ENCODE measurements at regions not wholly inside any gene's neighbourhood (a gene's known extent, or its start where the extent isn't known, plus 50 kb on each side); places are given as distances from the start of the nearest gene placed in this dataset.

GRCh38 chr1:232512712-232513111 is 117.2 kb downstream of the SIPA1L2 start:
- no peak overlapping the region for H3K4me3 Mint-ChIP-seq
- H3K4me1 Mint-ChIP-seq: no peaks in the 10 kb centered on the region
- H3K27ac Mint-ChIP-seq: no peak overlapping the region

GRCh38 chr1:232511172-232511571 is 118.8 kb downstream of the SIPA1L2 start:
- Mint-ChIP-seq H3K4me3 (no peak overlapping the region), H3K9me3 (peaks cover 3% of the 10 kb centered on the region), H3K27me3 (no peaks in the 10 kb centered on the region), H3K36me3 (no peaks in the 10 kb centered on the region), H3K4me1 (no peaks in the 10 kb centered on the region), H3K27ac (no peak overlapping the region)
- ATAC-seq: no peak

More at GRCh38 chr1:232512712-232513111, 117.2 kb downstream of the SIPA1L2 start:
- Mint-ChIP-seq H3K36me3 (no peaks in the 10 kb centered on the region), H3K9me3 (peaks cover 3% of the 10 kb centered on the region), H3K27me3 (no peaks in the 10 kb centered on the region)
- no peak for ATAC-seq

- Mint-ChIP-seq H3K9me3 (peaks cover under 1% of the 10 kb centered on the region), H3K27ac (no peak overlapping the region), H3K4me3 (no peak overlapping the region), H3K4me1 (no peaks in the 10 kb centered on the region), H3K27me3 (no peaks in the 10 kb centered on the region), H3K36me3 (no peaks in the 10 kb centered on the region)
- no peak for ATAC-seq
Measured at GRCh38 chr1:232510367-232511110, 119.4 kb downstream of the SIPA1L2 start.

- H3K9me3 Mint-ChIP-seq: no peaks in the 10 kb centered on the region
- no peak overlapping the region for H3K4me3 Mint-ChIP-seq
- H3K4me1 Mint-ChIP-seq: no peaks in the 10 kb centered on the region
- no peak overlapping the region for H3K27ac Mint-ChIP-seq
- H3K27me3 Mint-ChIP-seq: no peaks in the 10 kb centered on the region
- no peak for ATAC-seq
- no peaks in the 10 kb centered on the region for H3K36me3 Mint-ChIP-seq
Measured at GRCh38 chr1:232509570-232509969, 120.4 kb downstream of the SIPA1L2 start.

- Mint-ChIP-seq H3K36me3 (no peaks in the 10 kb centered on the region), H3K27ac (no peak overlapping the region), H3K27me3 (no peaks in the 10 kb centered on the region), H3K4me3 (no peak overlapping the region), H3K4me1 (no peaks in the 10 kb centered on the region), H3K9me3 (no peaks in the 10 kb centered on the region)
- ATAC-seq: no peak
Measured at GRCh38 chr1:232508130-232508701, 121.7 kb downstream of the SIPA1L2 start.

- ATAC-seq: no peak
- Mint-ChIP-seq H3K36me3 (no peaks in the 10 kb centered on the region), H3K4me1 (no peaks in the 10 kb centered on the region), H3K27me3 (no peaks in the 10 kb centered on the region), H3K9me3 (no peaks in the 10 kb centered on the region), H3K27ac (no peak overlapping the region), H3K4me3 (no peak overlapping the region)
Measured at GRCh38 chr1:232507571-232507970, 122.4 kb downstream of the SIPA1L2 start.

GRCh38 chr1:232505884-232506283 is 124.0 kb downstream of the SIPA1L2 start:
- no peak overlapping the region for H3K4me3 Mint-ChIP-seq
- no peak overlapping the region for H3K27ac Mint-ChIP-seq
- ATAC-seq: no peak
- H3K36me3 Mint-ChIP-seq: no peaks in the 10 kb centered on the region
- no peaks in the 10 kb centered on the region for H3K9me3 Mint-ChIP-seq
- H3K27me3 Mint-ChIP-seq: no peaks in the 10 kb centered on the region
- H3K4me1 Mint-ChIP-seq: no peaks in the 10 kb centered on the region

GRCh38 chr1:232504651-232505050 is 125.3 kb downstream of the SIPA1L2 start:
- Mint-ChIP-seq H3K36me3 (no peaks in the 10 kb centered on the region), H3K27ac (no peak overlapping the region), H3K4me1 (no peaks in the 10 kb centered on the region), H3K9me3 (no peaks in the 10 kb centered on the region), H3K27me3 (no peaks in the 10 kb centered on the region), H3K4me3 (no peak overlapping the region)
- ATAC-seq: no peak

GRCh38 chr1:232503497-232503896 is 126.4 kb downstream of the SIPA1L2 start:
- Mint-ChIP-seq H3K27me3 (no peaks in the 10 kb centered on the region), H3K4me1 (no peaks in the 10 kb centered on the region), H3K27ac (no peak overlapping the region), H3K4me3 (no peak overlapping the region), H3K36me3 (no peaks in the 10 kb centered on the region), H3K9me3 (no peaks in the 10 kb centered on the region)
- ATAC-seq: no peak

GRCh38 chr1:232501854-232502253 is 128.1 kb downstream of the SIPA1L2 start:
- Mint-ChIP-seq H3K27me3 (no peaks in the 10 kb centered on the region), H3K36me3 (no peaks in the 10 kb centered on the region), H3K9me3 (no peaks in the 10 kb centered on the region), H3K27ac (no peak overlapping the region), H3K4me3 (no peak overlapping the region), H3K4me1 (no peaks in the 10 kb centered on the region)
- ATAC-seq: no peak

- H3K4me1 Mint-ChIP-seq: no peaks in the 10 kb centered on the region
- no peaks in the 10 kb centered on the region for H3K27me3 Mint-ChIP-seq
- no peak for ATAC-seq
- H3K4me3 Mint-ChIP-seq: no peak overlapping the region
- H3K9me3 Mint-ChIP-seq: no peaks in the 10 kb centered on the region
- H3K36me3 Mint-ChIP-seq: no peaks in the 10 kb centered on the region
- no peak overlapping the region for H3K27ac Mint-ChIP-seq
Measured at GRCh38 chr1:232499188-232499587, 130.7 kb downstream of the SIPA1L2 start.

GRCh38 chr1:232493869-232494268 is 136.1 kb downstream of the SIPA1L2 start:
- Mint-ChIP-seq H3K27me3 (no peaks in the 10 kb centered on the region), H3K27ac (no peak overlapping the region), H3K9me3 (no peaks in the 10 kb centered on the region), H3K36me3 (no peaks in the 10 kb centered on the region), H3K4me3 (no peak overlapping the region), H3K4me1 (no peaks in the 10 kb centered on the region)
- ATAC-seq: no peak

- Mint-ChIP-seq H3K4me1 (no peaks in the 10 kb centered on the region), H3K27ac (no peak overlapping the region), H3K36me3 (no peaks in the 10 kb centered on the region), H3K4me3 (no peak overlapping the region), H3K27me3 (no peaks in the 10 kb centered on the region), H3K9me3 (no peaks in the 10 kb centered on the region)
- no peak for ATAC-seq
Measured at GRCh38 chr1:232489256-232489655, 140.7 kb downstream of the SIPA1L2 start.

GRCh38 chr1:232487236-232487635 is 142.7 kb downstream of the SIPA1L2 start:
- Mint-ChIP-seq H3K36me3 (no peaks in the 10 kb centered on the region), H3K9me3 (no peaks in the 10 kb centered on the region), H3K27ac (no peak overlapping the region), H3K4me3 (no peak overlapping the region), H3K4me1 (no peaks in the 10 kb centered on the region), H3K27me3 (no peaks in the 10 kb centered on the region)
- ATAC-seq: no peak

- no peak overlapping the region for H3K4me3 Mint-ChIP-seq
- H3K27me3 Mint-ChIP-seq: no peaks in the 10 kb centered on the region
- no peaks in the 10 kb centered on the region for H3K36me3 Mint-ChIP-seq
- no peaks in the 10 kb centered on the region for H3K9me3 Mint-ChIP-seq
- H3K27ac Mint-ChIP-seq: no peak overlapping the region
- H3K4me1 Mint-ChIP-seq: no peaks in the 10 kb centered on the region
- no peak for ATAC-seq
Measured at GRCh38 chr1:232486454-232487207, 143.3 kb downstream of the SIPA1L2 start.

GRCh38 chr1:232486006-232486405 is 143.9 kb downstream of the SIPA1L2 start:
- Mint-ChIP-seq H3K9me3 (no peaks in the 10 kb centered on the region), H3K36me3 (no peaks in the 10 kb centered on the region), H3K27me3 (no peaks in the 10 kb centered on the region), H3K4me1 (no peaks in the 10 kb centered on the region), H3K27ac (no peak overlapping the region), H3K4me3 (no peak overlapping the region)
- no peak for ATAC-seq

All from stimulated activated memory B cell treated with anti-CD40 and anti-IgM and Interleukin-4, amounts not matched to agents 10 μg/mL and 1 μg/mL and 100 μg/mL, for 72 hours (primary cell).